Mucosa of descending colon (tissue), 3 donors: ENCODE measurements at regions not wholly inside any gene's neighbourhood (a gene's known extent, or its start where the extent isn't known, plus 50 kb on each side); places are given as distances from the start of the nearest gene placed in this dataset.

Source experiments
- ATAC-seq: fragments of 200-7000 bp; cut with Tn5 transposase; one replicate; pipeline ENCODE4 v1.9.1; 2020; ENCODE audit warnings: mild to moderate bottlenecking, moderate library complexity
- DNase-seq, 3 donors: peaks; one replicate each; pipeline ENCODE4 v3.0.0-alpha.2; 2020
- H3K36me3 ChIP-seq: fragments of 200-600 bp; one replicate; pipeline ENCODE4 v1.8.0; 2021; ENCODE audit warnings: low read depth, mild to moderate bottlenecking
- H3K4me1 ChIP-seq: fragments of 200-600 bp; one replicate; pipeline ENCODE4 v1.8.0; 2021; ENCODE audit warnings: low read depth, mild to moderate bottlenecking
- H3K4me3 ChIP-seq: fragments of 200-600 bp; one replicate; pipeline ENCODE4 v1.8.0; 2021; ENCODE audit warnings: mild to moderate bottlenecking
- H3K9me3 ChIP-seq: fragments of 200-600 bp; one replicate; pipeline ENCODE4 v1.8.0; 2021; ENCODE audit warnings: mild to moderate bottlenecking
- intact Hi-C, 2 donors: fragments of 100-400 bp; cut with DNase I in 1 of 2; cut with micrococcal nuclease in 1 of 2; formaldehyde crosslinking; loops; one replicate each; pipeline versions ENCODE4 v1.11.0 to v1.11.1; 2022; cut with DNase I, micrococcal nuclease
- TF ChIP-seq, protein P1 (sequence below): fragments of 200-600 bp; IDR thresholded peaks from one replicate; pipeline ENCODE4 v1.8.0; 2022; ENCODE audit warnings: antibody characterized with exemption, mild to moderate bottlenecking
- donor health status: DM: no; HTN: no; CAD: no; lungs with moderate emphysema.
- donor health status: DM: no; HTN: no; CAD: no.
- donor health status: DM: no; HTN: yes; CAD: no.

DNA sequence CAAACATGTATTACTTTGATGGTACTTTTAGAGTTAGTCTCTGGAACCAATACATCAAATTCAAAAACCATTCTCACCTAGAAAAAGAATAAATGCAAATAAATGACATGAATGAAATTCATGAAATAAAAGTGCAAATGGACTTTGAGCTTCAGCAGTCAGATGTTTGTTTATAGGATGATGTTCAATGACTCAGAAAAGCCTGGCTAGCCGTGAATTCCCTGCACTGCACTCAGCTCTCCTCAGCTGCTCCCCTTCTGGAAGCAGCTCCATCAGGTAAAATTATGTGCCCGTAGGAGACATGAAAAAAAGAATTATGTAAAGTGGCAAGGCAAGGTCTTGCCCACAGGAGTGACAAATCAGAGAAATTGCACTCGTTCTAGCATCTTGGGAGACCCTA, 390.6 kb downstream of the GPM6A start:
- TF ChIP-seq, protein P1, sequence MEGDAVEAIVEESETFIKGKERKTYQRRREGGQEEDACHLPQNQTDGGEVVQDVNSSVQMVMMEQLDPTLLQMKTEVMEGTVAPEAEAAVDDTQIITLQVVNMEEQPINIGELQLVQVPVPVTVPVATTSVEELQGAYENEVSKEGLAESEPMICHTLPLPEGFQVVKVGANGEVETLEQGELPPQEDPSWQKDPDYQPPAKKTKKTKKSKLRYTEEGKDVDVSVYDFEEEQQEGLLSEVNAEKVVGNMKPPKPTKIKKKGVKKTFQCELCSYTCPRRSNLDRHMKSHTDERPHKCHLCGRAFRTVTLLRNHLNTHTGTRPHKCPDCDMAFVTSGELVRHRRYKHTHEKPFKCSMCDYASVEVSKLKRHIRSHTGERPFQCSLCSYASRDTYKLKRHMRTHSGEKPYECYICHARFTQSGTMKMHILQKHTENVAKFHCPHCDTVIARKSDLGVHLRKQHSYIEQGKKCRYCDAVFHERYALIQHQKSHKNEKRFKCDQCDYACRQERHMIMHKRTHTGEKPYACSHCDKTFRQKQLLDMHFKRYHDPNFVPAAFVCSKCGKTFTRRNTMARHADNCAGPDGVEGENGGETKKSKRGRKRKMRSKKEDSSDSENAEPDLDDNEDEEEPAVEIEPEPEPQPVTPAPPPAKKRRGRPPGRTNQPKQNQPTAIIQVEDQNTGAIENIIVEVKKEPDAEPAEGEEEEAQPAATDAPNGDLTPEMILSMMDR = no peak
- H3K4me3 ChIP-seq = no peak overlapping the region
- DNase-seq (no peak), ATAC-seq (no peak)
- H3K36me3 ChIP-seq = no peaks in the 10 kb centered on the region
- H3K4me1 ChIP-seq = no peaks in the 10 kb centered on the region
- H3K9me3 ChIP-seq = peaks cover 21% of the 10 kb centered on the region
- intact Hi-C loops = no loop called here

GRCh38 chr4:175422331-175422730, 389.7 kb downstream of the GPM6A start:
- ATAC-seq = no peak
- no peak overlapping the region for H3K4me3 ChIP-seq
- TF ChIP-seq, protein P1 = no peak

GRCh38 chr4:175424111-175424510, 388.0 kb downstream of the GPM6A start:
- Histone ChIP-seq H3K36me3 (no peaks in the 10 kb centered on the region), H3K4me1 (no peaks in the 10 kb centered on the region), H3K4me3 (no peak overlapping the region), H3K9me3 (peaks cover 18% of the 10 kb centered on the region)
- DNase-seq = no peak
- no peak for ATAC-seq
- TF ChIP-seq, protein P1 = no peak
- intact Hi-C loops = no loop called here

More at GRCh38 chr4:175422331-175422730, 389.7 kb downstream of the GPM6A start:
- no peak for DNase-seq
- intact Hi-C loops = no loop called here
- H3K4me1 ChIP-seq = no peaks in the 10 kb centered on the region
- no peaks in the 10 kb centered on the region for H3K36me3 ChIP-seq
- peaks cover 15% of the 10 kb centered on the region for H3K9me3 ChIP-seq

- Histone ChIP-seq H3K4me1 (no peaks in the 10 kb centered on the region), H3K36me3 (no peaks in the 10 kb centered on the region), H3K4me3 (no peak overlapping the region), H3K9me3 (peaks cover 12% of the 10 kb centered on the region)
- DNase-seq = no peak
- TF ChIP-seq, protein P1 = no peak
- intact Hi-C loops = no loop called here
- ATAC-seq = no peak
These were observed 384.3 kb downstream of the GPM6A start for GRCh38 chr4:175427751-175428150.

DNA sequence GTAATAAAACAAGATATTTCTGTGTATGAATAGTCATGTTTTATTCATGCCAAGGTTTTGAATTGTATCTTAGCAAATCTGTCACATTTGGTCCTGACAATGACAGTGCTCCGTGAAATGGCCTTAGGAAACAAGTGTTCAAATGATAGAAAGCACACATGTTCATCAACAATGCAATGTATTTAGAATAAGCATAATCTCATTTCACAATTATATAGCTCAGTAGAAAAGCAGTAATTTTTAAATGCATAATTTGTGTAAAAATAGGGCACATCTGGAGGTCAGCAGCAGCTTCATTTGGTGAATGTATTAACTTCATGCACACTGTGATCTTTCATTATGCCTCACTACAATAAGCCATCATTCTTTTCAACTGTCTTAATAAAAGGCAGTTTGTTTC, 380.4 kb downstream of the GPM6A start:
- Histone ChIP-seq H3K9me3 (peaks cover 7% of the 10 kb centered on the region), H3K4me3 (no peak overlapping the region), H3K4me1 (no peaks in the 10 kb centered on the region), H3K36me3 (no peaks in the 10 kb centered on the region)
- DNase-seq = no peak
- TF ChIP-seq, protein P1 = no peak
- no peak for ATAC-seq
- intact Hi-C loops = no loop called here

GRCh38 chr4:175435381-175435783, 376.7 kb downstream of the GPM6A start:
- ATAC-seq (no peak), DNase-seq (no peak)

More at GRCh38 chr4:175435381-175435783, 376.7 kb downstream of the GPM6A start:
- Histone ChIP-seq H3K36me3 (no peaks in the 10 kb centered on the region), H3K9me3 (peaks cover 2% of the 10 kb centered on the region), H3K4me1 (no peaks in the 10 kb centered on the region), H3K4me3 (no peak overlapping the region)
- TF ChIP-seq, protein P1 = no peak
- intact Hi-C loops = no loop called here
